HG02642 (cell line): ENCODE measurements at regions not wholly inside any gene's neighbourhood (a gene's known extent, or its start where the extent isn't known, plus 50 kb on each side); places are given as distances from the start of the nearest gene placed in this dataset.
"Not testable (repeated sequence)": the region's sequence is repeated elsewhere in the genome, so short reads cannot be mapped to it uniquely, and the experiment has no call there.

Experiments used
- ATAC-seq: cut with Tn5 transposase; IDR thresholded peaks from one replicate; pipeline ENCODE4 v1.9.1; 2021; ENCODE audit warnings: mild to moderate bottlenecking; ENCODE audit not compliant: unreplicated experiment, poor library complexity

- ATAC-seq = no peak
Measured at GRCh38 chr9:90204128-90204831, 438.3 kb downstream of the DIRAS2 start.

GRCh38 chr9:90213045-90213444 lies 429.6 kb downstream of the DIRAS2 start:
- ATAC-seq = not testable (repeated sequence)

GRCh38 chr9:90219548-90220118 lies 423.0 kb downstream of the DIRAS2 start:
- no peak for ATAC-seq

GRCh38 chr9:90221899-90222298 lies 420.7 kb downstream of the DIRAS2 start:
- not testable (repeated sequence) for ATAC-seq

GRCh38 chr9:90226839-90227338 lies 415.7 kb downstream of the DIRAS2 start:
- not testable (repeated sequence) for ATAC-seq

- not testable (repeated sequence) for ATAC-seq
Measured at GRCh38 chr9:90233081-90233480, 409.5 kb downstream of the DIRAS2 start.

GRCh38 chr9:90240541-90240940 lies 402.1 kb downstream of the DIRAS2 start:
- no peak for ATAC-seq

GRCh38 chr9:90245661-90246060 lies 397.0 kb downstream of the DIRAS2 start:
- no peak for ATAC-seq

- ATAC-seq = no peak
Measured at GRCh38 chr9:90249094-90249493, 393.5 kb downstream of the DIRAS2 start.

GRCh38 chr9:90251316-90251715 lies 391.3 kb downstream of the DIRAS2 start:
- no peak for ATAC-seq

- no peak for ATAC-seq
Measured at GRCh38 chr9:90256345-90256744, 386.3 kb downstream of the DIRAS2 start.

GRCh38 chr9:90259311-90260246 lies 383.0 kb downstream of the DIRAS2 start:
- ATAC-seq = peak; percentile 53

GRCh38 chr9:90261698-90262097 lies 380.9 kb downstream of the DIRAS2 start:
- ATAC-seq = no peak

GRCh38 chr9:90268613-90269012 lies 374.0 kb downstream of the DIRAS2 start:
- ATAC-seq = no peak

GRCh38 chr9:90271707-90272106 lies 370.9 kb downstream of the DIRAS2 start:
- ATAC-seq = no peak

GRCh38 chr9:90274725-90275124 lies 367.9 kb downstream of the DIRAS2 start:
- no peak for ATAC-seq

- ATAC-seq = no peak
Measured at GRCh38 chr9:90285946-90286345, 356.7 kb downstream of the DIRAS2 start.

GRCh38 chr9:90287567-90288274 lies 354.9 kb downstream of the DIRAS2 start:
- ATAC-seq = peak; percentile 96

- no peak for ATAC-seq
Measured at GRCh38 chr9:90288275-90288639, 354.4 kb downstream of the DIRAS2 start.
